Mucosa of descending colon (tissue), 3 donors: ENCODE measurements at regions not wholly inside any gene's neighbourhood (a gene's known extent, or its start where the extent isn't known, plus 50 kb on each side); places are given as distances from the start of the nearest gene placed in this dataset.

Source experiments
- ATAC-seq: fragments of 200-7000 bp; cut with Tn5 transposase; one replicate; pipeline ENCODE4 v1.9.1; 2020; ENCODE audit warnings: mild to moderate bottlenecking, moderate library complexity
- DNase-seq, 3 donors: peaks; one replicate each; pipeline ENCODE4 v3.0.0-alpha.2; 2020
- H3K36me3 ChIP-seq: fragments of 200-600 bp; one replicate; pipeline ENCODE4 v1.8.0; 2021; ENCODE audit warnings: low read depth, mild to moderate bottlenecking
- H3K4me1 ChIP-seq: fragments of 200-600 bp; one replicate; pipeline ENCODE4 v1.8.0; 2021; ENCODE audit warnings: low read depth, mild to moderate bottlenecking
- H3K4me3 ChIP-seq: fragments of 200-600 bp; one replicate; pipeline ENCODE4 v1.8.0; 2021; ENCODE audit warnings: mild to moderate bottlenecking
- H3K9me3 ChIP-seq: fragments of 200-600 bp; one replicate; pipeline ENCODE4 v1.8.0; 2021; ENCODE audit warnings: mild to moderate bottlenecking
- CTCF ChIP-seq: fragments of 200-600 bp; IDR thresholded peaks from one replicate; pipeline ENCODE4 v1.8.0; 2022; ENCODE audit warnings: antibody characterized with exemption, mild to moderate bottlenecking
- intact Hi-C, 2 donors: fragments of 100-400 bp; cut with DNase I in 1 of 2; cut with micrococcal nuclease in 1 of 2; formaldehyde crosslinking; loops; one replicate each; pipeline versions ENCODE4 v1.11.0 to v1.11.1; 2022; cut with DNase I, micrococcal nuclease
- donor health status: DM: no; HTN: no; CAD: no; lungs with moderate emphysema.
- donor health status: DM: no; HTN: no; CAD: no.
- donor health status: DM: no; HTN: yes; CAD: no.

DNA sequence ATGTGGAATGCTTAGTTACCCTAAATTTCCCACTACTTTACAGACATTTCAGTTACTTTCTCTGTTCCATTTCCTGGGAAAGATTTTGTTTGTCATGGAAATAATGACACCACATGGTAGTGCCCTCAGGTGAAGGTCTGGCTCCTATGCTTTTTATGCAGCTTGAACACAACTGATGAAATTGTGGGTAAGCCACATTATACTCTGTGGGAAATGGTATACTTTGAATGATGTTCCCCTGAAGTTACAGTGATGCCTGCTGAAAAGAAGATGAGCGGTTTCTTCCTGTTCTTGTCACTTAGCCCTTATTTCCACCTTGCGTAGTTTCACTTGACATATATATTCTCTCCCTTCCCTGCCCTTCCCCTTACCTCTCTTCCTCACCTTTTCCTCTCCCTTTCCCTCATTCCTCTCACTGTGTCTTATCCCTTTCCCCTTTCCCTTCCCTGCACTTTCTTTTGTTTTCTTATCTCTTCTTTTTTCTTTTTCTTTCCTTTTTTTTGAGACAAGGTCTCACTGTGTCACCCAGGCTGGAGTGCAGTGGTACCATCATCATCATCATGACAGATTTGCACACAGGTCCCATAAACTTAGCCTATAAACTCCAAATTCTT, 280.8 kb upstream of the IL12B start:
- TF ChIP-seq CTCF: no peak
- intact Hi-C loops: no loop called here

GRCh38 chr5:159616952-159617351, 286.7 kb upstream of the IL12B start:
- TF ChIP-seq CTCF: no peak
- Histone ChIP-seq H3K4me1 (no peaks in the 10 kb centered on the region), H3K9me3 (no peaks in the 10 kb centered on the region), H3K36me3 (no peaks in the 10 kb centered on the region), H3K4me3 (no peak overlapping the region)
- ATAC-seq: no peak
- intact Hi-C loops: no loop called here
- no peak for DNase-seq

More for the DNA sequence above, 280.8 kb upstream of the IL12B start:
- no peaks in the 10 kb centered on the region for H3K36me3 ChIP-seq
- H3K9me3 ChIP-seq: no peaks in the 10 kb centered on the region
- no peak overlapping the region for H3K4me3 ChIP-seq
- DNase-seq (no peak), ATAC-seq (no peak)
- H3K4me1 ChIP-seq: no peaks in the 10 kb centered on the region

- no peak overlapping the region for H3K4me3 ChIP-seq
- TF ChIP-seq CTCF: no peak
- DNase-seq: no peak
- ATAC-seq: no peak
- no peaks in the 10 kb centered on the region for H3K36me3 ChIP-seq
- no peaks in the 10 kb centered on the region for H3K9me3 ChIP-seq
- H3K4me1 ChIP-seq: no peaks in the 10 kb centered on the region
- intact Hi-C loops: no loop called here
Measured at GRCh38 chr5:159619826-159620225, 289.5 kb upstream of the IL12B start.

GRCh38 chr5:159620853-159621540, 290.7 kb upstream of the IL12B start:
- DNase-seq: no peak
- Histone ChIP-seq H3K4me1 (no peaks in the 10 kb centered on the region), H3K4me3 (no peak overlapping the region), H3K9me3 (no peaks in the 10 kb centered on the region), H3K36me3 (no peaks in the 10 kb centered on the region)
- intact Hi-C loops: no loop called here
- TF ChIP-seq CTCF: no peak
- ATAC-seq: no peak

DNA sequence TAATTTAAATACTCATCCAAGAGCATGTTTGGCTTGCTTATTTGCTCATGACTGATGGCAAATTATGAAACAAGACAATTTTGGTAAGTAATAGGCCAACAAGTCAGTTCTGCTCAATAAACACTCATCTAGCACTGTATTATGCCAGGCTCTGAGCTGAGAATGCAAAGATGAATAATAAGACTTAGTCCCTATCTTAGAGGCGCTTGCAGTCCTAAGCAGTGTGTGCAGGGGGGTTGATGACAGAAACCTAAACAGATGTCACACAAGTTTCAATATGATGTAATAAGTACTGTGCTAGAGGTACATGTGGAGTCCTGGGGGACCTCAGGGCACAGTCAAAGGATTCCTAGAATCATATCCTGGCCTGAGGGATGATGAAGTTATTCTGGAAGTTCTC, 287.6 kb upstream of the ADRA1B start:
- no peak overlapping the region for H3K4me3 ChIP-seq
- DNase-seq: no peak

More for the DNA sequence above, 287.6 kb upstream of the ADRA1B start:
- Histone ChIP-seq H3K9me3 (no peaks in the 10 kb centered on the region), H3K36me3 (no peaks in the 10 kb centered on the region), H3K4me1 (no peaks in the 10 kb centered on the region)
- ATAC-seq: no peak
- no peak for TF ChIP-seq CTCF
- intact Hi-C loops: no loop called here
